NCI-H1048 (cell line): ENCODE measurements at regions not wholly inside any gene's neighbourhood (a gene's known extent, or its start where the extent isn't known, plus 50 kb on each side); places are given as distances from the start of the nearest gene placed in this dataset.
"Not testable (repeated sequence)": the region's sequence is repeated elsewhere in the genome, so short reads cannot be mapped to it uniquely, and the experiment has no call there.

Source experiments
- DNase-seq: peaks from one replicate; lab custom pipeline; 2025; lab: John Stamatoyannopoulos, UW

- no peak for DNase-seq
Observed at GRCh38 chr12:58727521-58727920, 192.8 kb downstream of the LRIG3 start.

GRCh38 chr12:58728397-58728796 is 191.9 kb downstream of the LRIG3 start:
- DNase-seq: no peak

- DNase-seq: no peak
Observed at GRCh38 chr12:58731096-58731495, 189.2 kb downstream of the LRIG3 start.

GRCh38 chr12:58732894-58733293 is 187.4 kb downstream of the LRIG3 start:
- DNase-seq: no peak

GRCh38 chr12:58741226-58741625 is 179.1 kb downstream of the LRIG3 start:
- DNase-seq: no peak

GRCh38 chr12:58745348-58746125 is 174.8 kb downstream of the LRIG3 start:
- DNase-seq: no peak

GRCh38 chr12:58747533-58747932 is 172.8 kb downstream of the LRIG3 start:
- DNase-seq: no peak

GRCh38 chr12:58750484-58750883 is 169.8 kb downstream of the LRIG3 start:
- DNase-seq: no peak

- DNase-seq: no peak
Observed at GRCh38 chr12:58757422-58757821, 162.9 kb downstream of the LRIG3 start.

GRCh38 chr12:58759745-58760144 is 160.6 kb downstream of the LRIG3 start:
- not testable (repeated sequence) for DNase-seq

- DNase-seq: no peak
Observed at GRCh38 chr12:58761308-58761707, 159.0 kb downstream of the LRIG3 start.

- no peak for DNase-seq
Observed at GRCh38 chr12:58764100-58764953, 156.0 kb downstream of the LRIG3 start.

- DNase-seq: no peak
Observed at GRCh38 chr12:58765076-58765475, 155.2 kb downstream of the LRIG3 start.

- no peak for DNase-seq
Observed at GRCh38 chr12:58765653-58766512, 154.4 kb downstream of the LRIG3 start.

GRCh38 chr12:58766513-58766870 is 153.8 kb downstream of the LRIG3 start:
- no peak for DNase-seq

- DNase-seq: no peak
Observed at GRCh38 chr12:58767496-58767895, 152.8 kb downstream of the LRIG3 start.

- no peak for DNase-seq
Observed at GRCh38 chr12:58773986-58774385, 146.3 kb downstream of the LRIG3 start.

GRCh38 chr12:58774731-58775130 is 145.6 kb downstream of the LRIG3 start:
- DNase-seq: no peak

GRCh38 chr12:58775396-58775795 is 144.9 kb downstream of the LRIG3 start:
- DNase-seq: no peak

- no peak for DNase-seq
Observed at GRCh38 chr12:58776144-58776543, 144.2 kb downstream of the LRIG3 start.

GRCh38 chr12:58777815-58778214 is 142.5 kb downstream of the LRIG3 start:
- DNase-seq: no peak

GRCh38 chr12:58781609-58782008 is 138.7 kb downstream of the LRIG3 start:
- no peak for DNase-seq
